ENCODE measurements at regions not wholly inside any gene's neighbourhood (a gene's known extent, or its start where the extent isn't known, plus 50 kb on each side); places are given as distances from the start of the nearest gene placed in this dataset.
"Not testable (repeated sequence)": the region's sequence is repeated elsewhere in the genome, so short reads cannot be mapped to it uniquely, and the experiment has no call there.

DNA sequence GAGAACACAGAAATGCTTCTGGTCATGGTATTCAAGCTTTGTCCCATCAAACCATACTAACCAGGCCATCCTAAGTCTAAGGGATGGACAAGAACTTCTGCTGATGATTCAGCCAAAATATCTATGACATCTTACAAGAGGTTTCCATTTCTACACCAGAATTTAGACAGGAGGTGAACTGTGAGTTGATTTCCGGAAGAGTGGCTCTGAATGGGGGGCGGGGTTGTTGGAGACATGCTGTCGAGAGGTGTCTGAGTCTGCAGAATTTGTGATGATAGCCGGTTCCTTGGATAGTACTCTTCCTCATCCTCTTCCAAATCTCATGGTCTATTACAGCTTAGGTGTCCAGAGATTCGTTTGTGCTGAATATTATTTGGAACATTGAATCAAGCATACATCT lies 408.7 kb upstream of the TCF4 start:
- POLR2A ChIA-PET, result no interaction called here
- H3K4me3 Mint-ChIP-seq, result no peak overlapping the region
- H3K27ac Mint-ChIP-seq, result no peak overlapping the region
- intact Hi-C loops (cut with micrococcal nuclease), result no loop called here
- CTCF ChIA-PET, result no interaction called here
- H3K36me3 Mint-ChIP-seq, result no peaks in the 10 kb centered on the region
- DNase-seq, result no peak
- H3K9me3 Mint-ChIP-seq, result peaks cover 5% of the 10 kb centered on the region
- no peaks in the 10 kb centered on the region for H3K4me1 Mint-ChIP-seq (ENCODE audit: low read depth)
- H3K27me3 Mint-ChIP-seq, result no peaks in the 10 kb centered on the region

- H3K4me3 Mint-ChIP-seq, result no peak overlapping the region
- H3K27me3 Mint-ChIP-seq, result no peaks in the 10 kb centered on the region
- ChIA-PET POLR2A (no interaction called here), CTCF (no interaction called here)
- intact Hi-C loops (cut with micrococcal nuclease), result no loop called here
- H3K27ac Mint-ChIP-seq, result no peak overlapping the region
- DNase-seq, result no peak
- peaks cover 19% of the 10 kb centered on the region for H3K9me3 Mint-ChIP-seq
- H3K36me3 Mint-ChIP-seq, result no peaks in the 10 kb centered on the region
- no peaks in the 10 kb centered on the region for H3K4me1 Mint-ChIP-seq (ENCODE audit: low read depth)
Measured at GRCh38 chr18:55990186-55990585, 402.2 kb upstream of the TCF4 start.

DNA sequence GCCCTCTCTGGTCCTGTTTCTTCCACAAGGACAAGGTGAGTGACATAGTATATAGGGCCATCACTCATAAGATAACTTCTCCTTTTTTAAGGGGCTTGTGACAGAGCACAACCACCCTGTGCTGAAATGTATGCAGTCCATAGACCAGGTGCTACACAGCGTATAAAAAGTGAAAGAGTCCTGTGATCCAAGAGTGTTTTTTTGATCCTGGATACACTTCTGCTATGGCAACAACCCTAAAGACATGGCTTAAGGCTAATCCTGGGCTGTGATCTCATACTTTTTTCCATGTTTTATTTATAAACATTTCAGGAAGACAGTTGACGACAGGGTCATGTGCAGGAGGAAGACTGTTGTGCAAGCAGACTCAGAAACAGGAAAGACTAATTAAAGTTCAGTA lies 400.5 kb upstream of the TCF4 start:
- CTCF ChIA-PET, result no interaction called here
- intact Hi-C loops (cut with micrococcal nuclease), result no loop called here
- POLR2A ChIA-PET, result no interaction called here

GRCh38 chr18:55983433-55983832 lies 395.4 kb upstream of the TCF4 start:
- intact Hi-C loops (cut with micrococcal nuclease), result no loop called here
- ChIA-PET CTCF (no interaction called here), POLR2A (no interaction called here)
- Mint-ChIP-seq H3K27me3 (no peaks in the 10 kb centered on the region), H3K4me1 (ENCODE audit: low read depth) (no peaks in the 10 kb centered on the region), H3K4me3 (no peak overlapping the region), H3K9me3 (peaks cover 24% of the 10 kb centered on the region), H3K27ac (no peak overlapping the region), H3K36me3 (no peaks in the 10 kb centered on the region)
- no peak for DNase-seq

More for the DNA sequence above, 400.5 kb upstream of the TCF4 start:
- H3K4me1 Mint-ChIP-seq (ENCODE audit: low read depth), result no peaks in the 10 kb centered on the region
- DNase-seq, result no peak
- no peaks in the 10 kb centered on the region for H3K27me3 Mint-ChIP-seq
- no peak overlapping the region for H3K27ac Mint-ChIP-seq
- H3K9me3 Mint-ChIP-seq, result peaks cover 24% of the 10 kb centered on the region
- no peak overlapping the region for H3K4me3 Mint-ChIP-seq
- H3K36me3 Mint-ChIP-seq, result no peaks in the 10 kb centered on the region

- ChIA-PET CTCF (no interaction called here), POLR2A (no interaction called here)
- no peak for DNase-seq
- Mint-ChIP-seq H3K27ac (no peak overlapping the region), H3K27me3 (no peaks in the 10 kb centered on the region), H3K36me3 (no peaks in the 10 kb centered on the region), H3K4me1 (ENCODE audit: low read depth) (no peaks in the 10 kb centered on the region), H3K9me3 (peaks cover 19% of the 10 kb centered on the region), H3K4me3 (no peak overlapping the region)
- intact Hi-C loops (cut with micrococcal nuclease), result no loop called here
Measured at GRCh38 chr18:55982992-55983391, 395.0 kb upstream of the TCF4 start.

- intact Hi-C loops (cut with micrococcal nuclease), result no loop called here
- ChIA-PET POLR2A (no interaction called here), CTCF (no interaction called here)
- H3K36me3 Mint-ChIP-seq, result no peaks in the 10 kb centered on the region
- no peaks in the 10 kb centered on the region for H3K4me1 Mint-ChIP-seq (ENCODE audit: low read depth)
- DNase-seq, result no peak
- no peak overlapping the region for H3K27ac Mint-ChIP-seq
- H3K9me3 Mint-ChIP-seq, result peaks cover 19% of the 10 kb centered on the region
- no peak overlapping the region for H3K4me3 Mint-ChIP-seq
- no peaks in the 10 kb centered on the region for H3K27me3 Mint-ChIP-seq
Measured at GRCh38 chr18:55981712-55982475, 393.9 kb upstream of the TCF4 start.

GRCh38 chr18:55974521-55974920 lies 386.5 kb upstream of the TCF4 start:
- intact Hi-C loops (cut with micrococcal nuclease), result no loop called here
- no peak overlapping the region for H3K27ac Mint-ChIP-seq
- POLR2A ChIA-PET, result no interaction called here
- H3K27me3 Mint-ChIP-seq, result no peaks in the 10 kb centered on the region
- H3K36me3 Mint-ChIP-seq, result no peaks in the 10 kb centered on the region
- peaks cover 16% of the 10 kb centered on the region for H3K9me3 Mint-ChIP-seq
- no peaks in the 10 kb centered on the region for H3K4me1 Mint-ChIP-seq (ENCODE audit: low read depth)
- DNase-seq, result no peak
- no peak overlapping the region for H3K4me3 Mint-ChIP-seq
- CTCF ChIA-PET, result no interaction called here

- Mint-ChIP-seq H3K9me3 (peaks cover 10% of the 10 kb centered on the region), H3K27me3 (no peaks in the 10 kb centered on the region), H3K4me3 (no peak overlapping the region), H3K27ac (no peak overlapping the region), H3K4me1 (ENCODE audit: low read depth) (no peaks in the 10 kb centered on the region), H3K36me3 (no peaks in the 10 kb centered on the region)
- CTCF ChIA-PET, result no interaction called here
- POLR2A ChIA-PET, result no interaction called here
- intact Hi-C loops (cut with micrococcal nuclease), result no loop called here
- no peak for DNase-seq
Measured at GRCh38 chr18:55968550-55968949, 380.6 kb upstream of the TCF4 start.

GRCh38 chr18:55967019-55967418 lies 379.0 kb upstream of the TCF4 start:
- Mint-ChIP-seq H3K36me3 (no peaks in the 10 kb centered on the region), H3K4me1 (ENCODE audit: low read depth) (no peaks in the 10 kb centered on the region), H3K27me3 (no peaks in the 10 kb centered on the region), H3K27ac (no peak overlapping the region), H3K4me3 (no peak overlapping the region), H3K9me3 (peaks cover 5% of the 10 kb centered on the region)
- intact Hi-C loops (cut with micrococcal nuclease), result no loop called here
- CTCF ChIA-PET, result no interaction called here
- POLR2A ChIA-PET, result no interaction called here
- DNase-seq, result no peak

DNA sequence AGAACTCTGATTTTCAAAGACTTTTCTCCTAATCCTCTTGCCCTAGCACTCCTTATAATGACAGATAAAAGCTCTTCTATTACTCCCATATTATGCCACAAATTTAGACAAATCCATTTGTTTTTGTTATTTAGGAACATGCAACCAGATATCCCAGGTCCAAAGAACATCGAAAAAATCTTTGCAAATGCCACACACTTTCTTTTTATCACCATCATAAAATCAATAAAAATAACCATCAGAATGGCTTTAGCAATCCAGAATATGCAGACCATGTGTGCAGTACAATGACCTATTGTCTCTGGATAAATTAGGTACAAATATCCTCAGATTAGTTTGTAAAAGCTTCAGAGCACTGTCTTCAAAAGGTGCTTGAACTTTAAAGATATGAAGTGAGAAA lies 376.2 kb upstream of the TCF4 start:
- H3K27ac Mint-ChIP-seq, result no peak overlapping the region
- CTCF ChIA-PET, result no interaction called here

DNA sequence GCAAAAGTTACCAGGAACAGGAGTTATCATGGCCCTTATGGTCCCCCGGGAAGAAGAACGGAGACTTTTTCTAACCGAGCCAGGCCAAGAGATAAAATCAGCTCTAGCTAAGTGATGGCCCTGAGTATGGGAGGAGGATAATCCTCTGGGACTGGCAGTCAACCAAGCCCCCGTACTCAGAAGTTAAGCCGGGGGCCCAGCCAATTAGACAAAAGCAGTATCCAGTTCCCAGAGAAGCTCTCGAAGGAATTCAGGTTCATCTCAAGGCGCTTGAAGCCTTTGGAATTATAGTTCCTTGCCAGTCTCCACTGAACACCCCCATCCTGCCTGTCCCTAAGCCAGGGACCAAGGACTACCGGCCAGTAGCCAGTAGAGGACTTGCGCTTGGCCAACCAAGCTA lies 365.3 kb upstream of the TCF4 start:
- intact Hi-C loops (cut with micrococcal nuclease), result no loop called here
- Mint-ChIP-seq H3K27me3 (no peaks in the 10 kb centered on the region), H3K27ac (no peak overlapping the region), H3K4me1 (ENCODE audit: low read depth) (no peaks in the 10 kb centered on the region), H3K9me3 (peaks cover 14% of the 10 kb centered on the region), H3K4me3 (no peak overlapping the region), H3K36me3 (no peaks in the 10 kb centered on the region)
- ChIA-PET CTCF (no interaction called here), POLR2A (no interaction called here)
- no peak for DNase-seq

More for the DNA sequence above, 376.2 kb upstream of the TCF4 start:
- no peaks in the 10 kb centered on the region for H3K27me3 Mint-ChIP-seq
- intact Hi-C loops (cut with micrococcal nuclease), result no loop called here
- POLR2A ChIA-PET, result no interaction called here
- no peaks in the 10 kb centered on the region for H3K36me3 Mint-ChIP-seq
- H3K4me3 Mint-ChIP-seq, result no peak overlapping the region
- no peak for DNase-seq
- H3K4me1 Mint-ChIP-seq (ENCODE audit: low read depth), result no peaks in the 10 kb centered on the region
- peaks cover 2% of the 10 kb centered on the region for H3K9me3 Mint-ChIP-seq

GRCh38 chr18:55951738-55952137 lies 363.7 kb upstream of the TCF4 start:
- H3K9me3 Mint-ChIP-seq, result peaks cover 12% of the 10 kb centered on the region
- H3K4me3 Mint-ChIP-seq; H3K27me3 Mint-ChIP-seq; CTCF ChIA-PET; POLR2A ChIA-PET; H3K27ac Mint-ChIP-seq; H3K4me1 Mint-ChIP-seq (ENCODE audit: low read depth); intact Hi-C loops (cut with micrococcal nuclease); H3K36me3 Mint-ChIP-seq; DNase-seq: not testable (repeated sequence)

- no peak for DNase-seq
- H3K36me3 Mint-ChIP-seq, result no peaks in the 10 kb centered on the region
- H3K27me3 Mint-ChIP-seq, result no peaks in the 10 kb centered on the region
- no peak overlapping the region for H3K27ac Mint-ChIP-seq
- ChIA-PET POLR2A (no interaction called here), CTCF (no interaction called here)
- H3K4me1 Mint-ChIP-seq (ENCODE audit: low read depth), result no peaks in the 10 kb centered on the region
- H3K4me3 Mint-ChIP-seq, result no peak overlapping the region
- intact Hi-C loops (cut with micrococcal nuclease), result no loop called here
- H3K9me3 Mint-ChIP-seq, result peaks cover 11% of the 10 kb centered on the region
Measured at GRCh38 chr18:55950379-55951166, 362.6 kb upstream of the TCF4 start.
